Thyroid gland (tissue), 4 donors: ENCODE measurements at regions not wholly inside any gene's neighbourhood (a gene's known extent, or its start where the extent isn't known, plus 50 kb on each side); places are given as distances from the start of the nearest gene placed in this dataset.

Experiments
- CTCF ChIP-seq, 6 experiments: fragments of 200-600 bp in 3 of 6; fragments of 450-650 bp in 3 of 6; sonication (generic) in 3 of 6; IDR thresholded peaks; one replicate each; pipeline ENCODE4 v1.5.1; 2016 to 2019; ENCODE audit warnings: antibody characterized with exemption in 6 of 6, mild to moderate bottlenecking in 2 of 6, inconsistent platforms in 1 of 6, moderate library complexity in 1 of 6
- POLR2A ChIP-seq, 2 donors: fragments of 450-650 bp; IDR thresholded peaks; one replicate each; pipeline ENCODE4 v1.6.1; 2017; ENCODE audit warnings: antibody characterized with exemption in 2 of 2, mild to moderate bottlenecking in 2 of 2, moderate library complexity in 1 of 2

- TF ChIP-seq CTCF (IDR thresholded peaks at IDR 0.05) (no peak), POLR2A (IDR thresholded peaks at IDR 0.05) (no peak)
Observed at GRCh38 chr6:125516644-125517043, 214.9 kb upstream of the HDDC2 start.
